Kidney tubule cell (primary cell): ENCODE measurements at regions not wholly inside any gene's neighbourhood (a gene's known extent, or its start where the extent isn't known, plus 50 kb on each side); places are given as distances from the start of the nearest gene placed in this dataset.
A peak's percentile ranks its signal among the peaks of the same experiment; 100 is the strongest.

Source experiments
- DNase-seq: peaks from one replicate; pipeline ENCODE4 v3.0.0-alpha.2; 2018; ENCODE audit warnings: low spot score

GRCh38 chr12:93243689-93244513 lies 133.8 kb upstream of the NUDT4 start:
- DNase-seq, result peak; percentile 37

DNA sequence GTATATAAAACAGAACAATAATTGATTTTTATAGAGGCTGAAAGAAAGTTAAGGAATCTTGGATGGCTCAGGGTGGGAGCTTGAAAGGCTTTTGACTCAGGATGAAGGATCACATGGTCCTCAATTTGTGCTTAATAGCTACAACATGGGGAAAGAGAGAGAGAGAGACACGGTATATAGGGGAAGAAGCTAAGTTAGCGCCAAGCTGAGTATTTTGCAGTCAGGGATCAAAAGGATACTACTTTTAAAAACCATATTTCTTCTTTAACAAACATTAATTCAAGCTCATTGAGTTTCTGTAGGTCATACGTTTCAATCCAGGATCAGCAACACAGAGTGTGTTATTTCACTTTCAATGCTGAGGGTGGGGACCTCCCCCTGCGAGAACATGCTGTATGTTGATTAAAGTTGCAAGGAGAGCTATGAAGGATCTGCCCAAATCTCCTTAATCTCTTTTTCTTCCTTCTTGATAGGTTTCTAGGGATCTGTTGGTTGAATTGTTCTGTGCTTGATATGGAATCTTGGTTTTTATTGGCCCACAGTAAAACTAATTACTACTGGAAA lies 133.1 kb upstream of the NUDT4 start:
- DNase-seq, result no peak

GRCh38 chr12:93245543-93245942 lies 132.2 kb upstream of the NUDT4 start:
- no peak for DNase-seq

DNA sequence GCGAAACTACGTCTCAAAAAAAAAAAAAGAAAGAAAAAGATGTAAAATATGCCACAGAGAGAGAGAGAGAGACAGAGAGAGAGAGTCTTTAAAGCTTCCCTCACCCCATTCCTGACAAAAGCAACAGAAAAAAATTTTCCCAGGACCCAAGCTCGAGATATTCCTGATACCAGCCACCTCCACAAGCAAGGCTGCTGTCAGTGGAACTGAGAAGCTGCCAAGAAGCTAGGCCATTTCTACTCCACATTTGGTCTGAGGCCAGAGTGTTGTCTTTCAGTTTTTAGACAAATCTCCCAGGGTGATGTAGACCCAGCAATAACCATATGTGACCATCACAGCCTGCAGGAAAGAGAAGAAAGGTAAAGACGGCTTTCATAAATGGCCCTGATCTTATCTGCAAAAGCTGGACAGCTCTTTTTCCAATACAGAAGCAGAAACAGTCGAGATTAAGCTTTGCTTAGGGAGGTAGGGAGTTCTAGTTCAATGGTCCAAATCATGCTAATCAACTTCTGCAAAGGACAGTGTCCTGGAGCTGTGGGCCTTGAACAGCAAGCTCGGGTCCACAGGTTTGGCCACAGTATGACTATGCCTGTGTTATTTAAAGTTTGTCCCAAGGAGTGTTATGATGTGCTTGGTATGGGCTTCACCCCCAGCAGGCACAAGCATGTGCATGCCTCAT lies 130.3 kb upstream of the NUDT4 start:
- peak; percentile 43 for DNase-seq

DNA sequence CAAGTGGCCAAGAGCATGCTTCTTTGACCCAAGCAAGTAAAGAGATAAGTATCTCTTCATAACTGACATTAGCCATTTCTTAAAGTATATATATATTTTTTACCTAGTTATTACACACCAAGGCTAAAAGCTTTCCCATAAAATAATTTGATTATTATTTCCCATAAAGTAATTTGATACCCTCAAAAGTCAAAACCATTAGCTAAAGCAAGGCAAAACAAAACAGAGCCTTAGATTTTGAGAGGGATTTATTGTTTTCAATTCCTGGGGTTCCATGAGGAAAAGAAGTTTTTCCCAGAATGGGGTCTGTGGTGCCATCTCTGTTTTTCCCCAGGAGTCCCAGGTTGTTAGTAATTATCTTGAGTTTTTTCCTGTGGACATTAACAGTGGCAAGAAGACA lies 125.5 kb upstream of the NUDT4 start:
- no peak for DNase-seq

GRCh38 chr12:93254911-93255310 lies 122.8 kb upstream of the NUDT4 start:
- no peak for DNase-seq

DNA sequence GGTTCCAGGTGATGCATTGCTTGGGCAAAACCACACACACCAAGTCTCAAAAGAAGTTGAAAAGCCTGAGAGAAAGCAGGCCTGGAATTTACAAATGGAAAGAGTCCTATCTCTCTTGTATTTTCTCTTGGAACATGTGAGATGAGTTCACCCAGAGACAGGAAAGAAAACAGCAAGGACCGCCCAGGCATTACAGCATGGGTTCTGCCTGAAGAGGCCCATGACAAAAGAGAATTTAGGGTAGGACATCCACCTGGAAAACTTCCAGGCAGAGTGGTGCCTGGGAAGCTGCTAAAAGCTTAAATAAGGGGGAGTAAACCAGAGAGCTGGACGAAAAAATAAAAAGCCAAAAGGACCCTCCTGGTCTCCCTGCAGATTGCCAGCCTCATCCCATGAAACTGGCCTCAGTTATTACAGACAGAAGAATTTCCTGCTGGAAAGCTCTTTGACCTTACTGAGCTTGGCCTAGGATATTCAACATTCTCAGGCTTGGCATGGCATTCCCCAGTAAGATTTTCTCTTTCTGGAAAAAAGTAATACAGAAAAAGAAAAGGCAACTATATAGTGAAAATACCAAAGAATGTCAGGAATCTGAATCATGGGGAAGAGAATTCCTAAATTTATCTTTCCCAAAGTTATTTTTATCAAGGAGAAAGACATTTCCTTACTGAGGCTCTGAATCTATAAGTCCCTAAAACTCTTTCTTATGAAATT lies 121.3 kb upstream of the NUDT4 start:
- no peak for DNase-seq

DNA sequence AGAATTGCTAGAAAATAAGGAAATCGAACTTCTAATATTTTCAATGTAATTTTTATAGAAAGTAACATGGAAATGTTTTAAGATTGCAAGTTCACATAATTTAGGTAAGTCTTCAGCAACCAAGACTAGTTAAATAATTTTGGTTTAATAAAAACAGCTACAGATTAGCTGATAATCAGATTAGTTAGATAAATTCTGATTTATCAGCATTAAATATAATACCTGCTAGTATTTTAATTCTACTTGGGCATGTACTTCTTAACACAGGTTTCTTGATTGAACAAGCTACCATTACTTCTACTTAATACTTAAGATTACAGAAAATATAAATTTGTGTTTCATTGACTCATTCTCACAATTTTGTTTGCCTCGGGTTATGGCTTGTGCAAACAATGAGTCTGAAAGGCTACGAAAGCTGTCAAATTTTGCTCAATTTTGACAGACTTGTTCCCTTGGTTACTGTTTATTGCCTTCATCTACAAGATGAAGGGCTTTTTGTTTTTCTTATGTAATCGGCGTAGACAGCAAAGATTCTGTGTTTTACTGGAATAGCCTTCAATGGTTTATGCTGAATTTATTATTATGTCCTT lies 116.1 kb upstream of the NUDT4 start:
- DNase-seq, result no peak

DNA sequence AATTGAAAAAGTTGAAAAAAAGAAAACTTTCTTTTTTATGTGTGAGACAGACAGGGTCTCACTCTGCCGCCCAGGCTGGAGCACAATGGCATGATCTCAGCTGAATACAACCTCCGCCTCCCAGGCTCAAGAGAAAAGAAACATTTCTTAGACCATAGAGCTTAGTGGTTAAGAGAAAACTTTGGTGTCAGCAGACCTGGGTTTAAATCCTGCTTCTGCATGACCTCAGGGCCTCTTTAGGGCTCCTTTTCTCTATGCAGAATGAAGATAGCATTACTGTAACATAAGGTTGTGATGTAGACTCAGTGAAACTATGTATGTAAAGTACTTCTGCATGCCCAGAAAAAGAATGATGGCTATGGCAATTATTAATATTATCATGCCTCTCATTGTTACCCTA lies 104.7 kb upstream of the NUDT4 start:
- DNase-seq, result no peak

- no peak for DNase-seq
Measured at GRCh38 chr12:93273834-93274564, 103.7 kb upstream of the NUDT4 start.

GRCh38 chr12:93274937-93275336 lies 102.8 kb upstream of the NUDT4 start:
- no peak for DNase-seq

GRCh38 chr12:93275589-93275988 lies 102.1 kb upstream of the NUDT4 start:
- DNase-seq, result no peak

DNA sequence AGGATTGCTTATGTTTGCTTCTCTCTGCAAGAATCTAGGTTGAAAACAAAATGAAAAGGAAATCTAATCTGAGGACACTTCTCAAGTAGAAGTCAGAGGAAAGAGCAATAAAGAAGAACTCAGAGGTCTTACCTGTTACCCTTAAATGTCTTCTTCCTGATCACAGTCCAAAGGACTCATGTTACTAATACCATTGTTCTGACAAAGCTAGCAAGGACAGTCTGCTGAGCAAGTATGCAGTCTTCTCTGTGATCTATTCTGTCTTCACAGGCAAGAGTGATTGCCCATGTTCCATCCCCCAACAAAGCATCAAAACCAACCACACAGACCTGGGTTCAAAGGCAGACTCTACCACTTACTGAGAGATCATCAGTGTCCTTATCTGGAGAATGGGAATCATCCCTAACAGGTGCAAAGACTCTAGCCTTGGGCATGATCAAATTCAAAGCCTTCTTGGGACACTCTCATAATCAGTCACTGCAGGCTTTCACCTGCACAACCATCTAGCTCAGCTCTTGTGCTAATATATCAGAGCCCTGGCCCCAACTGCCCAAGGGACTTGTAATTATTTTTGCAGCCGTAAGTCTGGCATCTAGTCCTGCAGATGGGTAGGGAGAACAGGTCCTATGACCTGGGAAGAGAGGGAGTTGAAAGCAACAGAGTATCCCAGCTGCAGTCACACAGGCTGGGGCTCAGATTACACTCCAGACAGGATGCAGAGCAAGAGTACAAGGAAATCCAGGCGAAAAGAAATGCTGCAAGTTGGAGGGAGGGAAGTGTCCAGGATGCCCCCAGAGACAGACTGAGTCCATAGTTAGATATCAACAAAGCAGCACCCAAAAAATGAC lies 97.9 kb upstream of the NUDT4 start:
- DNase-seq, result no peak

DNA sequence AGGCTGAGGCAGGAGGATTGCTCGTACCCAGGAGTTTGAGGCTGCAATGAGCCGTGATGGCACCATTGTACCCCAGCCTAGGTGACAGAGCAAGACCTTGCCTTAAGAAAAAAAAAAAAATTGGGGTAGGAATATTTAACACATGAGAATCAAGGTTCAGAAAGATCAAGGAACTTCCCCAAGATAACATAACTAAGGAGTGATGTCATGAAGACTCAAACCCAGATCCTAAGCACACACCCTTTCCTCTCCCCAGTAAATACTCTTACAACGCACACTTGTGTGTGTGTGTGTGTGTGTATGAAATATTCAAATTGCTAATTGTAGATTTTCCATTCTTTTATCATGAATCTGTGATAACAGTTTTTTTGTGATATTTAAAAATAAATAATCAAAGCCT lies 90.6 kb upstream of the NUDT4 start:
- DNase-seq, result peak; percentile 44

- no peak for DNase-seq
Measured at GRCh38 chr12:93288626-93289025, 89.1 kb upstream of the NUDT4 start.

GRCh38 chr12:93290391-93290790 lies 87.3 kb upstream of the NUDT4 start:
- DNase-seq, result no peak

- no peak for DNase-seq
Measured at GRCh38 chr12:93292213-93292612, 85.5 kb upstream of the NUDT4 start.

DNA sequence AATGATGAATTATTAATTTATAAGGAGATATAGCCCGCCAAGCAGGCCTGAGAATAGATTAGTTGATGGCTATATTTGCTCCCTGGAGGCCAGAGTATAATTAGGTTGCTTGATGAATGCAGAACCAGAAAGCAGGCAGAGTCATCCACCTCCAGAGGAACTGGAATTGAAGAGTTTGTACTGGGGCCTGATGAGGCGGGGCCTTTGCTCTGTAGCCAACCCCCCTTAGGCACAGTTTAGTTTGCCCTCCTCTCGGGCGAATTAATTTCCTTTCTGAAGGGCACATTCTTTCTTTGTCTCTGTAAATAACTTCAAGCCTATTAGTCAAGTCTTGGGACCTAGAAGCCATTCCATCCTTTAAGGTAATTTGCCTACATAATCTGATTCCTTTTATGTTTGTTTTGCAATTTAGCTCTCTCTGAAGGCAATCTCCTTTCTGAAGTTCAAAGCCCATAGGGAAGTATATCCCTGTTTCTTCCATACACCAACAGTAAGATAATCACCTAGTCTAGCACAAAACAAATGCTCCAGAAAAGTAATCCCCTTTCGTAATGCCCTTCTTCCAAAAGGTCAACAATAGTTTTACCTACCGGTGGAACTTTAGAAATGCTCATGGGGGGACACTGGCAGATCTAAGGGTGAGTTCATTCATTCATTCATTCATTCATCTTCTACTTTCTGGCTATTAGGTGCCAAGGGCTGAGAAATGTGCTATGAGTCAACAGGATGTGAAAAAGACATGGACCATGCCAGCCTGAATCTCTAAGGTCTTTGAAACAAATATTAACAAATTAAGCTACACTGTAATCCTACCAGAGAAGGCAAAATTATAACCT lies 84.8 kb upstream of the NUDT4 start:
- peak; percentile 46 for DNase-seq

GRCh38 chr12:93297032-93297431 lies 80.7 kb upstream of the NUDT4 start:
- no peak for DNase-seq

GRCh38 chr12:93297536-93297935 lies 80.2 kb upstream of the NUDT4 start:
- DNase-seq, result no peak
